Endothelial cell of umbilical vein (primary cell): ENCODE measurements at regions not wholly inside any gene's neighbourhood (a gene's known extent, or its start where the extent isn't known, plus 50 kb on each side); places are given as distances from the start of the nearest gene placed in this dataset.

Source experiments
- BruUV-seq: library from RNA; stranded (reverse); fragments of 400-500 nt; replicated peaks from 2 replicates; lab custom pipeline; 2021; lab: Mats Ljungman, UMichigan
- CTCF ChIA-PET: fragments of 300-600, 350-600 bp; sonication (Branson Sonifier 250); formaldehyde crosslinking; loops from one replicate; lab custom pipeline; 2021; ENCODE audit warnings: antibody characterized with exemption, inconsistent platforms; lab: Charles Lee
- POLR2A ChIA-PET: fragments of 300-600, 350-600 bp; sonication (Branson Sonifier 250); formaldehyde crosslinking; loops from one replicate; lab custom pipeline; 2021; ENCODE audit warnings: antibody characterized with exemption, inconsistent platforms; lab: Charles Lee
- DNase-seq: peaks from one replicate; pipeline ENCODE4 v3.0.0-alpha.2; 2011; ENCODE audit warnings: low read depth, low spot score
- FAIRE-seq: peaks from 2 replicates; lab custom pipeline; 2011; peaks lifted over from hg19 to GRCh38; lab: Jason Lieb, UNC
- H2AFZ ChIP-seq: 2 replicates; pipeline ENCODE4 v1.6.0; 2012; ENCODE audit warnings: low read depth, low read length, control low read depth, inconsistent platforms
- H3K27ac ChIP-seq: 2 replicates; pipeline ENCODE4 v1.5.1; 2011; ENCODE audit warnings: low read depth, mild to moderate bottlenecking, control low read depth, low read length, moderate library complexity; ENCODE audit not compliant: insufficient read depth
- H3K27me3 ChIP-seq, 2 experiments: 2 replicates each; pipeline versions ENCODE4 v1.6.0 to v1.6.1; 2011; ENCODE audit warnings: low read length in 2 of 2, mixed read lengths in 1 of 2; ENCODE audit not compliant: control insufficient read depth in 2 of 2, insufficient read depth in 2 of 2
- H3K36me3 ChIP-seq, 2 experiments: 2 replicates in 1 of 2; 3 replicates in 1 of 2; pipeline ENCODE4 v1.5.1; 2011; ENCODE audit warnings: low read length in 2 of 2, mild to moderate bottlenecking in 1 of 2, moderate library complexity in 1 of 2; ENCODE audit not compliant: control insufficient read depth in 2 of 2, insufficient read depth in 2 of 2; ENCODE audit errors: extremely low read depth in 1 of 2
- H3K4me1 ChIP-seq: 3 replicates; pipeline ENCODE4 v1.5.1; 2011; ENCODE audit warnings: mild to moderate bottlenecking, low read length; ENCODE audit not compliant: control insufficient read depth, insufficient read depth; ENCODE audit errors: extremely low read depth
- H3K4me2 ChIP-seq: 2 replicates; pipeline ENCODE4 v1.6.1; 2011; ENCODE audit warnings: low read length, control low read depth, mixed read lengths; ENCODE audit not compliant: insufficient read depth
- H3K4me3 ChIP-seq, 3 experiments: fragments of 200-600 bp in 1 of 3; sonication (generic), shearing (Covaris generic) in 1 of 3; replicated peaks in 1 of 3; 2 replicates each; pipeline ENCODE4 v1.5.1; 2011 to 2016; ENCODE audit warnings: control low read depth in 3 of 3, low read length in 3 of 3, mild to moderate bottlenecking in 2 of 3, inconsistent platforms in 1 of 3, low read depth in 1 of 3, moderate library complexity in 1 of 3; ENCODE audit not compliant: insufficient read depth in 1 of 3
- H3K79me2 ChIP-seq: 2 replicates; pipeline ENCODE4 v1.6.0; 2012; ENCODE audit warnings: low read length, inconsistent platforms; ENCODE audit not compliant: control insufficient read depth, insufficient read depth
- H3K9ac ChIP-seq: replicated peaks from 2 replicates; pipeline ENCODE3; 2011; ENCODE audit warnings: low read length, control low read depth; ENCODE audit not compliant: insufficient read depth; ENCODE audit errors: extremely low read depth
- H3K9me1 ChIP-seq: replicated peaks from 3 replicates; pipeline ENCODE4 v1.6.0; 2011; ENCODE audit warnings: mild to moderate bottlenecking, low read length; ENCODE audit not compliant: control insufficient read depth, insufficient read depth; ENCODE audit errors: extremely low read depth
- H3K9me3 ChIP-seq: replicated peaks from 2 replicates; pipeline ENCODE4 v1.5.1; 2012; ENCODE audit warnings: low read length, inconsistent platforms; ENCODE audit not compliant: control insufficient read depth, insufficient read depth
- H4K20me1 ChIP-seq: replicated peaks from 2 replicates; pipeline ENCODE3; 2011; ENCODE audit warnings: mild to moderate bottlenecking, low read length; ENCODE audit not compliant: control insufficient read depth, insufficient read depth; ENCODE audit errors: extremely low read depth
- CTCF ChIP-seq, 2 donors: IDR thresholded peaks; 1 replicate in 1 of 2; 2 replicates in 1 of 2; pipeline ENCODE4 v1.5.1; 2011; ENCODE audit warnings: low read length in 2 of 2, mild to moderate bottlenecking in 2 of 2, moderate library complexity in 2 of 2, control low read depth in 1 of 2, inconsistent platforms in 1 of 2, low read depth in 1 of 2; ENCODE audit not compliant: insufficient read depth in 1 of 2; ENCODE audit errors: extremely low read depth in 1 of 2
- EZH2 ChIP-seq: IDR thresholded peaks from 2 replicates; pipeline ENCODE4 v1.6.1; 2012; ENCODE audit warnings: borderline replicate concordance, low read depth, mild to moderate bottlenecking, moderate library complexity, low read length, inconsistent platforms; ENCODE audit not compliant: severe bottlenecking
- FOS ChIP-seq: IDR thresholded peaks from 2 replicates; pipeline ENCODE4 v1.6.1; 2011; ENCODE audit warnings: mild to moderate bottlenecking, low read length, moderate library complexity, borderline replicate concordance; ENCODE audit not compliant: insufficient read depth
- GATA2 ChIP-seq: IDR thresholded peaks from 2 replicates; pipeline ENCODE4 v1.7.0; 2011; ENCODE audit warnings: low read depth, mild to moderate bottlenecking, moderate library complexity, mixed read lengths, low read length; ENCODE audit not compliant: insufficient read length, insufficient read depth
- JUN ChIP-seq: IDR thresholded peaks from 2 replicates; pipeline ENCODE4 v1.6.1; 2011; ENCODE audit warnings: borderline replicate concordance, low read depth; ENCODE audit not compliant: insufficient read length, insufficient read depth
- MAX ChIP-seq: IDR thresholded peaks from 2 replicates; pipeline ENCODE4 v1.6.1; 2011; ENCODE audit not compliant: insufficient read depth, insufficient read length
- MYC ChIP-seq: IDR thresholded peaks from one replicate; pipeline ENCODE4 v1.6.1; 2011; ENCODE audit warnings: mild to moderate bottlenecking, low read depth, low read length
- POLR2A ChIP-seq: IDR thresholded peaks from 2 replicates; pipeline ENCODE4 v1.6.1; 2012; ENCODE audit warnings: low read depth, mild to moderate bottlenecking, control low read depth, low read length
- POLR2AphosphoS5 ChIP-seq: IDR thresholded peaks from 2 replicates; pipeline ENCODE4 v1.6.1; 2012; ENCODE audit warnings: low read depth, mild to moderate bottlenecking, control low read depth, low read length, moderate library complexity; ENCODE audit not compliant: insufficient read depth
- dilution Hi-C: fragments of 300-500 bp; cut with MboI; formaldehyde crosslinking; loops from one replicate; pipeline ENCODE4 v1.15.0; 2019; ENCODE audit warnings: low sequenced_read_pairs; ENCODE audit not compliant: extremely low pct_ligation_motif_present
- intact Hi-C: fragments of 100-400 bp; cut with micrococcal nuclease; formaldehyde crosslinking; loops from one replicate; pipeline ENCODE4 v1.10.0; 2022

- H3K4me1 ChIP-seq = no peaks in the 10 kb centered on the region
- H2AFZ ChIP-seq = no peak overlapping the region
- no peaks in the 10 kb centered on the region for H3K27me3 ChIP-seq
- H3K9me3 ChIP-seq = peaks cover 3% of the 10 kb centered on the region
- FAIRE-seq = no peak
- TF ChIP-seq POLR2AphosphoS5 (no peak), GATA2 (no peak), EZH2 (no peak), CTCF (IDR thresholded peaks at IDR 0.05; ENCODE audit: extremely low read depth in 1 of 2, insufficient read depth in 1 of 2, low read depth in 1 of 2, low read length in 2 of 2) (no peak), MYC (no peak), POLR2A (no peak), FOS (no peak), MAX (no peak), JUN (no peak)
- no peak overlapping the region for H3K9ac ChIP-seq
- no peaks in the 10 kb centered on the region for H3K79me2 ChIP-seq
- H3K27ac ChIP-seq = no peak overlapping the region
- dilution Hi-C loops (no loop called here), intact Hi-C loops (no loop called here)
- CTCF ChIA-PET = no interaction called here
- POLR2A ChIA-PET = no interaction called here
- no peaks in the 10 kb centered on the region for H4K20me1 ChIP-seq
- BruUV-seq = no TSS peak
- H3K9me1 ChIP-seq = no peaks in the 10 kb centered on the region
- no peak overlapping the region for H3K4me3 ChIP-seq
- DNase-seq = no peak
- H3K4me2 ChIP-seq = no peak overlapping the region
- H3K36me3 ChIP-seq = no peaks in the 10 kb centered on the region
Observed at GRCh38 chr3:84510007-84510406, 448.8 kb upstream of the CADM2 start.
